ENCODE measurements at regions not wholly inside any gene's neighbourhood (a gene's known extent, or its start where the extent isn't known, plus 50 kb on each side); places are given as distances from the start of the nearest gene placed in this dataset.

DNA sequence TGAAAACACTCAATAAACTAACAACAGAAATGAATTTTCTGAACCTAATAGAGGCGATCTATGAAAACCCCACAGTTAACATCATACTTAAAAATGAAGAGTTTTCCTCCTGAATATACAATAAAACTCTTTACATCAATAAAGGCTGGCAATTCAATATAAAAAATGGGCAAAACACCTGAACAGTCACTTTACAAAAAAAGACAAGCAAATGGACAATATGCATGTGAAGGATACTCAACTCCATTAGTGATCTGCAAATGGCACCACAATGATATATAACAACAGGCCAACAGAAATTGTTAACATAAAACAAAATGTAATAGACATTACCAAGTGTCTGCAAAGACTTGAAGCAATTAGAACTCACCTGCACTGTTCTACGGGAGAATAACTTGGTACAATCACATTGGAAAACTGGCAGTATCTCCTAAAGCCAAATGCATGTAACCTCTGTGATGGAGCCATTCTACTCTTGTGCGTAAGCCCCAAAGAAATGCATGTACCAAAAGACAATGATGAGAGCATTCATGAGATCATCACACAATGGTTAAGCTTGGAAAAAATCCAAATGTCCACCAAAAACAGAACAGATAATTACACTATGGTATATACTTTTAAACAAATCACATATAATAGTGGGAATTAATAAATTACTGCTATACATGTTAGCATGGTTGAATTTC is 433.4 kb upstream of the MAF start:
- DNase-seq, result no peak

DNA sequence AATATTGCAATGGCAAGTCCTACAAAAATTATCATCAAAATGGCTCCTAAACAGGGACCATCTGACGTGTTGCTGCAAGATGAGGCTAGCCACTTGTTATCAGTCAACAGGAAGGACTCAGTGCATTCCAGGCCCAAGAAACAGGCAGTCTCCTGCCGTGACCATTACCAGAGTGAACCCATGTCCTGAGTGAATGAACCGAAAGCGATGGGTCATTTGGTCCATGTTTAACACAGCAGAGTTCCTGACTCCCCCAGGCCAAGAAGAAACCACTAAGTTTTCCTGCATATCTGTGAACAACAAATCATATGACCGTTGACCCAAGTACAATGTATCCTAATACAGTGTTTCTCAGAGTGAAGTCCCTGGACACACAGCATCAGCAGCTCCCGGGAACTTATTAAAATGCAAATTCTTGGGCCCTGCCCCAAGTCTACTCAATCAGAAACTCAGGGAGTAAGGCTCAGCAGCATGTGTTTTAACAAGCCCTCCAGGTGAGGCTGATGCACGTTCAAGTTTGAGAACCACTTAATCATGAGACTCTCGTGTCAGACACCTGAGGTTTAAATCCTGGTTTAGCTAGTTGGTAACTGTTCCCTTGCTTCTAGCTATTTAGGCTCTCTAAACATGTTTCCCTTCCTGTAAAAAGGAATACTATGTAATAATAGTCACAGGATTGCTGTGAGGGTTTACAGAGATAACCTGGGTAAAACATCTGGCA is 429.4 kb upstream of the MAF start:
- DNase-seq, result no peak

DNA sequence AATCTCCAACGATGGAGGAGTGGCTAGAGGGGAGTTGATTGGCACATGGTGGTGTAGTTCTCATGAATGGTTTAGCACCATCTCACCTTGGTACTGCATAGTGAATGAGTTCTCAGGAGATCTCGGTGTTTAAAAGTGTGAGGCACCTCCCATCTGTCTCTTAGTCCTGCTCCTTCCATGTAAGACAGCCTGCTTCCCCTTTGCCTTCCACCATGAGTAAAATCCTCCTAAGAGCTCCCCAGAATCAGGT is 428.8 kb upstream of the MAF start:
- DNase-seq, result no peak

DNA sequence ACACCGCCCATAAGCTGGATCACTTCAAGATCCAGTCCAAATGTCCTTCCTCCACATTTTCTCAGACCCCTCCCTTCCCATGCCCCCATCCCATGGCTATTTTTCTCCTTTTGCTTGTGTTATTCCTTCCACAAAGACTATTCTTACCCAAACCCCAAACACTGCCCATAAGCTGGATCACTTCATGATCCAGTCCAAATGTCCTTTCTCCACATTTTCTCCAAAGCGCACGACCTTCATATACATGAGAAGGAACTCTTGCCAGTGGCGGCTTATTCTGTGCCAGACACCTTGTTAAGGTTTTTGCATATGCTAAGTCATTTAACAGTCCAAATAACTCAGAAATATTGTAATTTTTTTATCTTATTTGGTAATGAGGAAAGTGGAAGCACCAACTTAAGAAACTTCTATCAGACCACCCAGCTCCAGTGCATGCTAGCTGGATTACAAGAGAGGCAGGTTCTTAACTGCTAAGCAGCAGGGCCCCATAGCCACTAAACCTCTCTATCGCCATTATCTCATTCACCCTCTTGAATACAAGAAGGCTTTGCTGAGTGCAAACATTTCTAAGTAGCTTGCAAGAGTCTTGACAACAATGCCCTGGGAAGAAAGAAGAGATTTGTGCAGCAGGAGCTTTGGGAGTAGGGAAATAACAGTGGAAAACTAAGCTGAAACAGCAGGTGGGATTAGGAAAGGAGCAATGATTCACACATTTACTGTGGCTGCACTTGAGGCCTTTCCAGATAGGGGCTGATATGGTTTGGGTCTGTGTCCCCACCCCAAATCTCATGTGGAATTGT is 428.2 kb upstream of the MAF start:
- no peak for DNase-seq

DNA sequence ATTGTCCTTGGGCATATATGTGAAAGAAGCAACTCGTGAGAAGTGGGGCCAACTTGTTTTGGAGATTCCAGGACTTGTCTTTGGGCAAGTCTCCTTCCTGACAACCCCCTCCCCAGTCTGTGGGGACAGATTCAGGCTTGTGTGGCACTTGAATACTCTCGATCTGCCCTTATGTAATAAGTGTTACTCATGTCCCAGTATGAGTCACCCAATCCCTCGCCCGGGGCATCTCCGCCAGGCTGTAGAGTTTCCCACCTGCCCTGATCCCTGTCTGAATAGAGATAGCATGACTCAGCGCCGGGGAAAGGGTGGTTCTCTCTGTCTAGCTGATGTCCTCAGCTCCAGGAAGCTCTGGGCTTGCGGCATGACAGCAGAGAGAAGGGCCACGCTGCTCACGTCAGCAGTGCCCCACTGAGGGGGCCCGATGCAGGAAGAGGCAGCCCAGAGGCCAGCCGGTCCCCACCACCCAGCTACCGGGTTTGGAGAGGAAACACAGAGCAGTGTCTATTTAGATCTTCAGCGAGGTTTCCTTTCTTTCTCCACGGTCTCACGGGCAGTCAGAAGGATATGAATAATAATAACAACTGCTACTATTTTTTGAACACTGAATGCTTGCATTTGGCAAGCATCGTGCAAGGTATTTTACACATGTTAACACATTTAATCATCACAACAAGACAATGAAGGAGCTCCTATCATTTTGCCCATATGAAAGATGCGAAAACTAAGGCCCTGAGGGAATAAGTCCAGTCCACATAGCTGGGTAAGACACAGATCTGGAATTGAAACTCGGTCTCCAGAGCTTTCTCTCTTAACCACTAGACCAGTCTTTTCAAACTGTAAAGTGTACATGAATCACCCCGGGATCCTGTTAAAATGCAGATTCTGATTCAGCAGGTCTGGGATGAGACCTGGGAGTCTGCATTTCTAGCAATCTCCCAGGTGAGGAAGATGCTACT is 426.7 kb upstream of the MAF start:
- peak; percentile 51 to 64 for DNase-seq

DNA sequence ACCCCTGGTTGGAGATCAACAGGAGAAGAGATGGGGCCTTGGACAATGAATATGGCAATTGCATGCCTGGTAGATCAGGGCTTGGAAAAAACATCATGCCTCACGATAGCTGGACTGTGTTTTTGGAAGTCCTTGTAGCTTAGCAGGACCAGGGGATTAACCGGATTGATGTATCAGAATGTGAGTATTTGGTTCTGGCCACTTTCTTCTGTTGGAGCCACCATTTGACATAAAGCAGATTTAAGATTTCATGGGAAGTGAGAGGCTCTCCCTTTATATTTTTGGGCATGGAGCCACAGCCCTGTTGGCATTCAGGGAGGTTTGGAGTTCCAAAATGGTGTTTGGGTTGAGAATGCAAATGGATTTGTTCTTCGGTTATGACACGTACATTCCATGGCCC is 424.7 kb upstream of the MAF start:
- no peak for DNase-seq

DNA sequence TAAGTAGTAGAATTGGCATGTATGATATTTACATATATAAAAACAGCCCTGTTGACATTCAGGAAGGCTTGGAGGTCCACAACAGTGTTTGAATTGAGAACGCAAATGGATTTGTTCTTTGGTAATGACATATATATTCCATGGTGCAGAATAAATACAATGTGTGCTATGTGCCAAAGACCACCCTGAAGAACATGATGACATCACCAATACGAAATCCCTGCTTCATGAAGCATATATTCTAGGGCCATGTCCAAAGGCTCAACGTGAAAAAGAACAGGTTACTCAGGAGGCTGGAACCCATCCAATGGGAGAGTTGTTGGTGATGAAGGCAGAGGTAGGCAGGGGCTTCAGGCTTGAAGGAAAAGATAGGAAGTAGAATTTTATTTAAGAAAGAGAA is 423.9 kb upstream of the MAF start:
- DNase-seq, result no peak

DNA sequence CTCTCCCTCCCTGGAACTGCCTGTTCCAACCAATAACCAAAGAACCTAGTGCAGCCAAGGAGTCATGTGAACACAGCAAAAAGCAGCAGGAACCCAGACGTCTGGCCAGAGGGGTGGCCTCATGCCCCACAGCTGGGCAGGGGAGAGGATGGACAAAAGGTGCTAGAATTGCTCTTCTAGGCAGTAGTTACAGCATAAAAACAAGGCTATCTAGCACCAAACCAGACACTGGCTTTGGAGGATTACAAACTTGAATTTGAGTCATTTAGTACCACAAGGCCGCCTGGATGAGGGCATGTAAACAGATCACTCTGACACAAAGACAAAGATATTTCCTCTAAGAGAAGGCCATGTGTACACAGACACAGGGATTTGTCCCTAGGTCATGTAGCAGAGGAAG is 423.3 kb upstream of the MAF start:
- no peak for DNase-seq

DNA sequence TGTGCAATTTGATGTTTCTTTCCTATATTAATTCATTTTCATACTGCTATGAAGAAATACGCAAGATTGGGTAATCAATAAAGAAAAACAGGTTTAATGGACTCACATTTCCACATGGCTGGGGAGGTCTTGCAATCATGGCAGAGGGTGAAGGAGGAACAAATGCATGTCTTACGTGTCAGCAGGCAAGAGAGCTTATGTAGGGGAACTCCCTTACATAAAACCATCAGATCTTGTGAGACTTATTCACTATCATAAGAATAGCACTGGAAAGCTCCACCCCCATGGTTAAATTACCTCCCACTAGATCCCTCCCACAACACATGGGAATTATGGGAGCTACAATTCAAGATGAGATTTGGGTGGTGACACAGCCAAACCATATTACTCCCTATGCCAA is 418.9 kb upstream of the MAF start:
- no peak for DNase-seq

DNA sequence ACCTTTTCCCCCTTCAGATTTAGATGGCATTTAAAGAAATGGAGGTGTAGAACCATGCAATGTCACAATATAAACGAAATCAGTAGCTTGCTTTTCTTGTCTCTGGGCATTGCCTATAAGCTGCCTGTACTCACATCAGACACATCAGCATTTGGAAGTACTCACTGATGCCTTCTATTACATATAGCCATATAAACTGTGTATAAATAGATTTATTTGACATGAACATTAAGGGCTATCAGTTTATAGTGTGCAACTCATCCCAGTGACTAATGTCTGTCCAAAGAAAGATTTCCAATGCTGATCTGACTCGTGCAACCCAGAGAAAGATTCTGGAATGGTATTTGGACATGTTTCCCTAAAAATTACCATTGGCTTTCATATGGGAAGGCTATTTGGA is 417.9 kb upstream of the MAF start:
- no peak for DNase-seq

DNA sequence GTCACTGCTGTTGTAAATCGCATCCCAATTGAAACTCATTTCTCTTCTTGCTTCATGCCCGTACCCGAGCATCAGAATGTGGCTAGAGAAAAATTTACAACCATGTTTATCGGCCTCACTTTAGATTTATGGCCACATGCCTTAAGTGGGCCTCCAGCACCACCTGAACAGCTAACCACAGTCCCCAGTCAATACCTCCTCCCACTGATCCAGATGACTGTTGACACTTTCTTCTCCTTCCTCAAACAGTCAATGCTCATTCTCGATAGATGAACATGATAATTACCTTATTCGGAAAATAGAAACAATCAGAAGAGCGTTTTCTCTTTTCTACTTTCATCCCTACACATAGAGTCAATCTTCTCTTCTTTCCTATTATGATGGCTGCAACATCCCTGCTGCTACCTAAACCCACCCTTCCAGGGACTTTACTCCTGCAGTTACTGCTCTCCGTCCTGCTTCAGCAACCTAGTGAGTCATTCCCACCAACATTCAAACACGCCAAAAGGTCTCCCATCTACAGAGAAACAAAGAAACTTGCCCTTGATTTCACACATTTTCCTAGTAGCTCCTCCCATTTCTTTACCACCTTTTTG is 416.3 kb upstream of the MAF start:
- no peak for DNase-seq

DNA sequence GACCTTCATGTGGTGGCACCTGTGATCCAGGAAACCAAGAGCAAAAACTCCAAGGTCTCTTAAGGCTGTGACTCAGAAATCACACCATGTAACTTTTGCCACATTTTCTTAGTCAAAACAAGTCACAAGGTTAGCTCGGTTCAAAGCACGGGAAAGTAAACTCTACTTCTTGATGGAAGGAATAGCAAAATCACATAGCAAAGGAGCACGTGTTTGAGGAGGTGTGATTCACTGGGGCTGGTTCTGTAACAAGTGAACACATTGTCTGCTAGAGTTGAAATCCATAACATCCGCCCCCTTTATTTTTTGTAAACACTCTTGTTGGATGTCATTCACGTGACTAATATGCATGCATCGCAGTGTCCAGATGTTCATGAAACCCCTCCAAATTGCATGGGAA is 415.0 kb upstream of the MAF start:
- no peak for DNase-seq

DNA sequence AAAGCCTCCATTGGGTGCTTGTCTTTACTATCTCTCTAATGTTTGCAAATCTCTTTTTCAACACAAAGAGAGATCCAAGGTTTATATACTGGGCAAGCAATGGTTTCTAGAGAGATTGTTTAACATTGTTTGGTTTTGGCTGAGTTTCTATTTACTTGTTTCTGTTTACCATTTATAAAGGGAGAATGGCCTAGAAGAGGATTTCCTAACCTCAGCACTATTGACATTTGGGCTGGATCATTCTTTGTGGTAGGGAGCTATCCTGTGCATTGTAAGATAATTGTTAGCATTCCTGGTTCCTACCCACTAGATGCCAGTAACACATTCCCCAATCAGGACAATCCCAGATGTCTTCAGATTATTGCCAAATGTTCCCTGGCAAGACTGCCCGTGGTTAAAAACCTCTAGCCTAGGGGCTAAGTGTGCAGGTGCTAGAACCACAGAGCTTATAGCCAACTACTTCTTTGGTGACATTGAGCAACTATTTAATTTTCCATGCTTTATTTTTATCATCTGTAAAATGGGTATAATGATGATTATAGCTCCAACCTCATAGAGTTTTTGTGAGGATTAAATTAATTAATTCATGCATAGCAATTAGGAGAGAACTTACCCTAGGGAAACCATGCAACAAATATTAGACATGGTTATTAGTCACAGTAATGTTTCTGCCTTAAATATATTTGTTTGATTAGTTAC is 413.9 kb upstream of the MAF start:
- no peak for DNase-seq

DNA sequence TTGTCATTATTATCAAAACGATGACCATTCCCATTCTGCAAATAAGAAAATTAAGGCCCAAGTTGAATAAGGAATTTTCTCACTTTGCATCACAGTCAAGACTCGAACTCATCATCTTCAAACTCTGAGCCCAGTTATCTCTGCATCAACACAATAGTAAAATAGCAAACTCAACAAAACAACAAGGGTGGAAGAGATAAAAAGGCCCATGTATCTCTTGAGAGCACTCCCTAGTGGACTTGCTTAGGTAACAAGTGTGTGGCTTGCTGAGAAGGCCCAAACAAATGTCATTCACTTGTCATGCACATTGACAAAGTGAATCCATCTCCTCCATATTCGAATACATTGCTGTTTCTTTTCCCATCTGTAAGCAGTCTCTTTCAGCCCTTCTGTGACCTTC is 412.0 kb upstream of the MAF start:
- DNase-seq, result no peak

DNA sequence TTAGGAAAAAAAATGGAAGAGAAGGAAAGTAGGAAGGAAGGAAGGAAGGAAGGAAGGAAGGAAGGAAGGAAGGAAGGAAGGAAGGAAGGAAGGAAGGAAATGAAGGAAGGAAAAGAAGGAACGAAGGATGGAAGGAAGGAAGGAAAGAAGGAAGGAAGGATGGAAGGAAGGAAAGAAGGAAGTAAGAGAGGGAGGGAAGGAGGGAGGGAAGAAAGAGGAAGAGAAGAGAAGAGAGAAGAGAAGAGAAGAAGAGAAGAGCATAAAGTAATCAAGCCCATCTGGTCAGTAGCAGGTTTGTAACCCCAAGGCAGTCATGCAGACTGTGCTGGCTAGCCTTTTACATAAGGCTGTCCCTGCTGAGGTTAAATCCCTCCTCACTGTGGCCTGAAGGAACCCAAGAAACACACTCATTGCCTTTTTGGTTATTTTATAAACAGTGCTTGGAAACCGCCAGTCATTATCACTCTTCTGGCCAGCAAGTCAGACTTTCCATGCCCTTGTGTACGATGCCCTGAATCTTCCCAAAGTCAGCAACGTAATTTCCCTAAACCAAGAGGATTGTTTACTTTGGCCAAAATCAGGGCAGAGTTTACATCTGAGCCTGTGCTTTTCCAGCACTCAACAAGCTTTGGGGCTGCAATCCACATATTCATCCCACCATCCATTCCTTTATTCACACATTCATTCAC is 409.6 kb upstream of the MAF start:
- no peak for DNase-seq

DNA sequence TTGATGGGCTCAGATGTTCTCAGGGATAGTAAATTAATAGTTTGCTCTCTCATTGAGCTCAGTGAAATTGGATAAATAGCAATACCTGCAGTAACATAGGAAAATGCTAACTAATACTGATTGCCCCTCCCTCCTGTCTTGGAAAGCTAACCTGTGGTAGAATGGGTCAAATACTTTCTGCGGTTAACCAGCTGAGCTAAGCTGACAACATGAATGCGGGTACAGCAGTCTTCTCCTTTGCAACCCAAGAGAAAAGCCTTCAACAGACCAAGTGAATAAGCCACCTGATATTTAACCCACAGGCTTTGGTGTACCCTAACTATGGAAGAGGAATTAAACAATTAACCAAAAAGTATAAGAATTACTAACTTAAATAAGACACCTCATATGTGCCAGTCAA is 408.3 kb upstream of the MAF start:
- DNase-seq, result no peak

DNA sequence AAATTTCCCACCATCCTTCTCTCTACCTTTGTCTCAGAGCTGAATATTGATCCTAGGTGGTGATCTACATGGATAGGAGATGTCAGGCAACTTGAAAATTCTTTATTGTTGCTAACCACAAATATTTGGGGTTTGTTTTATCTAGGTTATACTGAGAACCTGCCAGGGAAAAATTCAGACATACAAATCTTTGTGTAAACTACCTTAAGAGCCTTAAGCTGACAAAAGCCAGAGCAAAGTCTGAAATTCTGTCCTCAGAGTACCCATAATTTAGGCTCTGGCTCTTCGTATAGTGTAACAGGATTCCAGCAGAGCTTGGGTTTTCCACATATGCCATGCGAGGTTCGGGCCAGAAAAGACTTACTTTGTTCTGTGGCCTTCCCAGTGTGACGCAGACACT is 406.7 kb upstream of the MAF start:
- no peak for DNase-seq

DNA sequence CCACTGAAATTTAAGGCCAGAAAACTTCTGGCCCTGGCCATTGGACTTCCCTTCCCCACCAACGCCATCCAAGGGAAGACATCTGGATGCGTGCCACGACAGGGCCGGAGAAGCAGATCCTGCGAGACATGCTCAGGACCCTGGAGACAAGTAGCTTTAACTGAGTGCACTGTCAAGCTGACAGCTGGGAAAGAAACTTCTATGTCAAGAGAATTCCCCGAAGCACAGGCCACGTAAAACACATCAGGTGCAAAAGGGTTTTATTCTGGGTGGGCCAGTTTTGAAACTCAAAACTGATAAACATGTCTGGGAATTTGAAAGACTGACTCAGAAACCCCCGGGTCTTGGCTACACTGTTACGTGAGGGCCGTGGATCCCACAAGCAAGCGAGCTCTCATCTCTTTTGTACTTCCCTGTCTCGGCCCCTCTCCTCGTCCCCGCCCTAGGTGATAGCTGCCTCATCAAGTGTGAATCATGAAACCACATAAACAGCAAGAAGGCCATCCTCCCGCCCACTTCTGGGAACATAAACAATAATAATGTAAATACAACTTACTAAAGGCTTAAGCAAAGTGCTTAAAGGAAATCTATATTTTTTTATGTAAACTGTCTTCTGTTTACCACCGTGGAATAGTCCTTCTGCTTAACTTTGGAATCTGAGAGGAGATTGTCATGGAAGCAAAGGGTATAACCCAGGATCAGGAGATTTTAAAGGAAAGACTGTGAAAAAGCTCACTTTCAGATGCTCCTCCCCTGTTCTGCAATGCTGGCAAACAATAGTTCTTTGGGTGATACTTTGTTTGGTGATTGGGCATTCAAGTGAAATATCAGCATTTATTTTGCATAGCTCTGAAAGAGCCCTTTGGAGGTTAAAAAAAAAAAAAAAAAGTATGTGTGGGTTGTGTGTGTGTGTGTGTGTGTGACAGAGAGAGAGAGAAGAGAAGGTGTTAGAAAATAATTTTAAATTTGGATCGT is 406.0 kb upstream of the MAF start:
- no peak for DNase-seq

DNA sequence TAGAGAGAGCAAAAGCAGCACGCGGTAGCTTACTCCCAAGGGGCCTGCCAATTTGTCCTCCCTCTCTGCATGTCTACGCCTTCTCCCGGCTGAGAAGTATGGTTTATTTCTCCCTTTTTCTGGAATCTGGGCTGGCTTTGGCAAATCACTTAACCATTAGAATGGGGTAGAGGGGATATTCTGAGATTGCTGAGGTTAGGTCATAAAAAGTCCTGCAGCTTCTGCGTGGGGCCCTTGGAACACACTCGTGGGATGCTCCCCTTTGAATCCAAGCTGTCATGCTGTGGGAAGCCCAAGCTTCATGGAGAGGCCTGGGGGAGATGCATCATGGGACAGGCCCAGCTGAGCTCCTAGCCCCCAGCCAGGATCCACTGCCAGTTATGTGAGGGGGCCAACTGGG is 403.6 kb upstream of the MAF start:
- DNase-seq, result no peak

DNA sequence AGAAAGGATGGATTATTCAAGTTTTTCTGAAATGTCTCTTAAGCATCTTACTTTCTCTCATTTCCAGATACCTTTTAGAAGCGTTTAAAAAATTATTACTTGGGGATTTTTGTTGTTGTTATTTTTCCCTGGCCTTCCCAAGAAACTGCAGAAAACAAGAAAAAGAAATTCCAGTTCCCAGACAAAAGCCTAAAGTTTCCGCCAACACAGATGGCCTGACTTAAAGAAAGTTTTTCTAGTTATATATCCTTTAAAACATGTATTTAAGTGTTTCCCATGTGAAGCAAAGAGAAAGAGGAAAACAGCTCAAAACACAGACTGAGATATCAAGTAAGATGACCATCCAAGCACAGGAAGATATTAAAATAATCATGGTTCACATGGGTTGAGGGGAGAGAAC is 401.7 kb upstream of the MAF start:
- DNase-seq, result no peak
